ENCODE measurements at regions not wholly inside any gene's neighbourhood (a gene's known extent, or its start where the extent isn't known, plus 50 kb on each side); places are given as distances from the start of the nearest gene placed in this dataset.
"Not testable (repeated sequence)": the region's sequence is repeated elsewhere in the genome, so short reads cannot be mapped to it uniquely, and the experiment has no call there.

GRCh38 chr4:190119474-190119873, 54.1 kb upstream of the DUX4 start:
- not testable (repeated sequence) for TF ChIP-seq POLR2AphosphoS5, CTCF, EP300 (IDR thresholded peaks at IDR 0.05)
